ENCODE measurements at regions not wholly inside any gene's neighbourhood (a gene's known extent, or its start where the extent isn't known, plus 50 kb on each side); places are given as distances from the start of the nearest gene placed in this dataset.

DNA sequence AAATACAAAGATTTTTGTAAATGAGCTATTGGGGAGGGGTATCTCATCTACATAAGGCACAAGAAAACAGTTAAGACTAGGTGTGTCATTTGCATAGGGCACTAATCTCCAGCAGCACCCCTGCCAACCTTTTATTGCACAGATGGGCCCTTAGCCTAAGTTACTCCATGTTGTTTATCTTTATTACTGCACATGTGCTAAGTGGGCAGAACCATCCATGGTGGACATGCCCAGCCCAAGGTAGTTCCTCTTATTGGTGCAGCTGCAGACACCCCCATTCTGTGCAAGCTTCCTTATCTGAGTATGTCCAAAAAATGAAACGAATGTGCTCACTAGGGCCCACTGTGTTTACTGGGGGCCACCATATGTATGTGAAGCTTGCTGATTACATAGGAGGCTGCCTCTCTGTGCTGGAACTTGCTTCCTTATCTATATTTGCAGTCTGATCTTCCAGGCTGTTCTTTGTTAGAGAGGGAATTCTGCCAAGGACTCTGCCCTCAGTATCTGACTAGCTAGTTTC, 77.3 kb upstream of the NEK7 start:
- H3K4me3 ChIP-seq (ENCODE audit: low read length, poor library complexity, severe bottlenecking): no peak overlapping the region
- no peak overlapping the region for H3K9ac ChIP-seq (ENCODE audit: low read depth, low read length, poor library complexity, severe bottlenecking)
- no peaks in the 10 kb centered on the region for H3K4me1 ChIP-seq (ENCODE audit: insufficient read depth, low read length, poor library complexity, severe bottlenecking)
- H3K4me2 ChIP-seq (ENCODE audit: low read depth, low read length, poor library complexity, severe bottlenecking): no peak overlapping the region
- no peaks in the 10 kb centered on the region for H4K20me1 ChIP-seq (ENCODE audit: insufficient read depth, low read length, poor library complexity, severe bottlenecking)
- peak overlapping the region; percentile 45 for H2AFZ ChIP-seq (ENCODE audit: low read length)
- no peaks in the 10 kb centered on the region for H3K27me3 ChIP-seq (ENCODE audit: insufficient read depth, low read length, poor library complexity, severe bottlenecking)
- no peaks in the 10 kb centered on the region for H3F3A ChIP-seq (ENCODE audit: low read depth)
- no peaks in the 10 kb centered on the region for H3K9me2 ChIP-seq (replicated peaks; ENCODE audit: low read depth, low read length)
- no peaks in the 10 kb centered on the region for H3K79me2 ChIP-seq (ENCODE audit: insufficient read depth, low read length)
- H3K36me3 ChIP-seq (ENCODE audit: insufficient read depth, low read length): no peaks in the 10 kb centered on the region
- TF ChIP-seq CTCF (conservative IDR thresholded peaks at IDR 0.05; ENCODE audit: low read length): no peak
- TF ChIP-seq EZH2phosphoT487 (IDR thresholded peaks at IDR 0.05; ENCODE audit: borderline replicate concordance): no peak
- H3K9me3 ChIP-seq (ENCODE audit: insufficient read depth, low read depth, low read length): no peaks in the 10 kb centered on the region

DNA sequence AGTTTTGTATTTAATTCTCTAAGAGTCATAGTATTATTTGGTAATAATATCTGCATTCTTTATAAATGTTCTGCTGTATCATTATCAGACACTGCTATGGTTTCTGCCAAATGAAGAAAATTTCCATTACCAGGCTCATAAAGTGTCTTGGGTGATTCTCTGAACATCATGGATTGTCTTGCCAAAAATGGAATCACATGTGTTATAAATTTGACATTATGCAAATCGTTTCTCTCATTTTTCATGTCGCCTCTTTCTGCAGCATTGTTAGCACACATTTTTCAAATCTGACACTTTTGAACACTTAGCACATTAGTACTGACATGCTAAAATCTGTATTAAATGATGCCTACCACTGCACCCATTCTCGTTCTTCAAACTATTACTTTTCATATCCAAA, 74.2 kb upstream of the NEK7 start:
- H3K36me3 ChIP-seq (ENCODE audit: insufficient read depth, low read length): no peaks in the 10 kb centered on the region
- no peak overlapping the region for H3K4me2 ChIP-seq (ENCODE audit: low read depth, low read length, poor library complexity, severe bottlenecking)
- no peaks in the 10 kb centered on the region for H3K9me2 ChIP-seq (replicated peaks; ENCODE audit: low read depth, low read length)
- TF ChIP-seq EZH2phosphoT487 (IDR thresholded peaks at IDR 0.05; ENCODE audit: borderline replicate concordance) (no peak), CTCF (conservative IDR thresholded peaks at IDR 0.05; ENCODE audit: low read length) (no peak)
- no peaks in the 10 kb centered on the region for H3K79me2 ChIP-seq (ENCODE audit: insufficient read depth, low read length)
- H3K27me3 ChIP-seq (ENCODE audit: insufficient read depth, low read length, poor library complexity, severe bottlenecking): no peaks in the 10 kb centered on the region
- H2AFZ ChIP-seq (ENCODE audit: low read length): no peak overlapping the region
- H3K4me3 ChIP-seq (ENCODE audit: low read length, poor library complexity, severe bottlenecking): no peak overlapping the region
- H3K9me3 ChIP-seq (ENCODE audit: insufficient read depth, low read depth, low read length): no peaks in the 10 kb centered on the region
- H4K20me1 ChIP-seq (ENCODE audit: insufficient read depth, low read length, poor library complexity, severe bottlenecking): no peaks in the 10 kb centered on the region
- no peak overlapping the region for H3K9ac ChIP-seq (ENCODE audit: low read depth, low read length, poor library complexity, severe bottlenecking)
- no peaks in the 10 kb centered on the region for H3K4me1 ChIP-seq (ENCODE audit: insufficient read depth, low read length, poor library complexity, severe bottlenecking)
- no peaks in the 10 kb centered on the region for H3F3A ChIP-seq (ENCODE audit: low read depth)

DNA sequence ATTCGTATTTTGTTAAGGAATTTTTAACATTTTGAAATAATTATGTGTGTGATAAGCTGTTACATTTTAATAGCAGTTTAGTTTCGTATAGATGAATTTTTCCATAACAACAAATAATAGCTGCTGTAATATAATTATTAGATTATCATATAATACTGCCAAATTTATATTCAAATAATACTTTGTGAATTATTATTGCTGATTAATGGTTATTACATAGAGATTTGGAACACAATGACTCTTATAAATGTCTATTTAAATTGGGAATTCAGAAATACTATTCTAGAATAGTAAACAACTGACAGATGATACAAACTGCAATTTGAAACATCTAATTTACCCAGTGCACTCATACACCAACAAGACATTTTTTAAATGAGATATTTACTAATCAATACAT, 73.2 kb upstream of the NEK7 start:
- Histone ChIP-seq H3K4me2 (ENCODE audit: low read depth, low read length, poor library complexity, severe bottlenecking) (no peak overlapping the region), H3K9me3 (ENCODE audit: insufficient read depth, low read depth, low read length) (no peaks in the 10 kb centered on the region), H3K4me1 (ENCODE audit: insufficient read depth, low read length, poor library complexity, severe bottlenecking) (peaks cover 2% of the 10 kb centered on the region), H2AFZ (ENCODE audit: low read length) (no peak overlapping the region), H4K20me1 (ENCODE audit: insufficient read depth, low read length, poor library complexity, severe bottlenecking) (no peaks in the 10 kb centered on the region), H3F3A (ENCODE audit: low read depth) (0 out of 2 replicates have a peak, but pooled peaks cover under 1% of the 10 kb centered on the region), H3K36me3 (ENCODE audit: insufficient read depth, low read length) (no peaks in the 10 kb centered on the region), H3K79me2 (ENCODE audit: insufficient read depth, low read length) (no peaks in the 10 kb centered on the region), H3K4me3 (ENCODE audit: low read length, poor library complexity, severe bottlenecking) (no peak overlapping the region), H3K9me2 (replicated peaks; ENCODE audit: low read depth, low read length) (no peaks in the 10 kb centered on the region), H3K9ac (ENCODE audit: low read depth, low read length, poor library complexity, severe bottlenecking) (no peak overlapping the region), H3K27me3 (ENCODE audit: insufficient read depth, low read length, poor library complexity, severe bottlenecking) (no peaks in the 10 kb centered on the region)
- no peak for TF ChIP-seq CTCF (conservative IDR thresholded peaks at IDR 0.05; ENCODE audit: low read length)
- TF ChIP-seq EZH2phosphoT487 (IDR thresholded peaks at IDR 0.05; ENCODE audit: borderline replicate concordance): no peak
